Gastrocnemius medialis (tissue), 4 donors: ENCODE measurements at regions not wholly inside any gene's neighbourhood (a gene's known extent, or its start where the extent isn't known, plus 50 kb on each side); places are given as distances from the start of the nearest gene placed in this dataset.

Experiments used
- POLR2A ChIP-seq, 2 donors: fragments of 450-650 bp; IDR thresholded peaks; one replicate each; pipeline ENCODE4 v1.6.1; 2017; ENCODE audit warnings: antibody characterized with exemption in 2 of 2, mild to moderate bottlenecking in 2 of 2, moderate library complexity in 2 of 2
- TF ChIP-seq, protein P1 (sequence below), 5 experiments: fragments of 450-650 bp in 3 of 5; fragments of 200-600 bp in 2 of 5; sonication (generic) in 2 of 5; IDR thresholded peaks in 4 of 5; conservative IDR thresholded peaks in 1 of 5; 1 replicate in 4 of 5; 2 replicates in 1 of 5; pipeline ENCODE4 v1.5.1; 2016 to 2019; ENCODE audit warnings: antibody characterized with exemption in 5 of 5, mild to moderate bottlenecking in 3 of 5, moderate library complexity in 3 of 5

DNA sequence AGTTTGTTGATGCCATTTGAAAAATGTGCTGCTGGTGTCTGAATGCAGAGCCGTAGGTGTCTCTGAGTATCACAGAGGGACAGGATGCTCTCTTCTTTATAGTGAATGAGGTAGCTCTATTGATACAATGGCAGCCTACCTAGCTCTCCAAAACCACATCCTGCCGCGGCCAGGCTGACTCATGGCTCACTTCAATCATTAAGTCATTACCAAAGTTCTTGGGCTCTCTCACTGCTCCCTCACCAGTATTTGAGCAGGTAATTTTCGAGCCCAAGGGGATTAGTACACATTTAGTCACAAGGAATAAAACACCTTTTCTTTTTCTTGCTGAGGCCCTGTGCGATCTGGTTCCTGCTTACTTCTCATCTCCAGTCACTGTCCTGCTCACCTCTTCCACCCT, 509.0 kb upstream of the LARGE1 start:
- TF ChIP-seq POLR2A (IDR thresholded peaks at IDR 0.05), result no peak
- TF ChIP-seq, protein P1, sequence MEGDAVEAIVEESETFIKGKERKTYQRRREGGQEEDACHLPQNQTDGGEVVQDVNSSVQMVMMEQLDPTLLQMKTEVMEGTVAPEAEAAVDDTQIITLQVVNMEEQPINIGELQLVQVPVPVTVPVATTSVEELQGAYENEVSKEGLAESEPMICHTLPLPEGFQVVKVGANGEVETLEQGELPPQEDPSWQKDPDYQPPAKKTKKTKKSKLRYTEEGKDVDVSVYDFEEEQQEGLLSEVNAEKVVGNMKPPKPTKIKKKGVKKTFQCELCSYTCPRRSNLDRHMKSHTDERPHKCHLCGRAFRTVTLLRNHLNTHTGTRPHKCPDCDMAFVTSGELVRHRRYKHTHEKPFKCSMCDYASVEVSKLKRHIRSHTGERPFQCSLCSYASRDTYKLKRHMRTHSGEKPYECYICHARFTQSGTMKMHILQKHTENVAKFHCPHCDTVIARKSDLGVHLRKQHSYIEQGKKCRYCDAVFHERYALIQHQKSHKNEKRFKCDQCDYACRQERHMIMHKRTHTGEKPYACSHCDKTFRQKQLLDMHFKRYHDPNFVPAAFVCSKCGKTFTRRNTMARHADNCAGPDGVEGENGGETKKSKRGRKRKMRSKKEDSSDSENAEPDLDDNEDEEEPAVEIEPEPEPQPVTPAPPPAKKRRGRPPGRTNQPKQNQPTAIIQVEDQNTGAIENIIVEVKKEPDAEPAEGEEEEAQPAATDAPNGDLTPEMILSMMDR (IDR thresholded peaks at IDR 0.05 in 4 of 5, conservative IDR thresholded peaks at IDR 0.05 in 1 of 5), result no peak
